ENCODE measurements at regions not wholly inside any gene's neighbourhood (a gene's known extent, or its start where the extent isn't known, plus 50 kb on each side); places are given as distances from the start of the nearest gene placed in this dataset.

GRCh38 chr15:87267798-87268197 lies 988.7 kb downstream of the NTRK3 start:
- Histone ChIP-seq H3K9me3 (ENCODE audit: insufficient read depth in 2 of 2, low read depth in 1 of 2, low read length in 1 of 2) (no peaks in the 10 kb centered on the region), H3K27me3 (replicated peaks in 1 of 4; ENCODE audit: control insufficient read depth in 3 of 4, extremely low read depth in 1 of 4, insufficient read depth in 3 of 4, low read length in 3 of 4) (no peaks in the 10 kb centered on the region), H3K18ac (ENCODE audit: extremely low read depth, low read length) (no peak overlapping the region), H2AFZ (ENCODE audit: low read length) (no peak overlapping the region), H3K14ac (ENCODE audit: insufficient read length) (no peak overlapping the region), H3K4me3 (ENCODE audit: extremely low read depth in 1 of 4, insufficient read depth in 2 of 4, low read depth in 3 of 4, low read length in 4 of 4) (no peak overlapping the region), H3K4ac (replicated peaks; ENCODE audit: insufficient read length, low read depth, low read length) (no peak overlapping the region), H2BK5ac (ENCODE audit: low read depth, low read length) (no peak overlapping the region), H3K23ac (ENCODE audit: insufficient read length) (no peak overlapping the region), H3K56ac (replicated peaks; ENCODE audit: insufficient read length, low read depth, low read length) (no peak overlapping the region), H3K79me2 (ENCODE audit: control insufficient read depth in 1 of 2, insufficient read depth in 2 of 2, low read length in 2 of 2) (no peaks in the 10 kb centered on the region), H4K91ac (replicated peaks; ENCODE audit: insufficient read length, low read length) (no peak overlapping the region), H2BK120ac (replicated peaks; ENCODE audit: low read depth, low read length) (no peak overlapping the region), H3K4me1 (replicated peaks in 1 of 4; ENCODE audit: control insufficient read depth in 3 of 4, insufficient read depth in 4 of 4, low read length in 3 of 4) (peaks cover 0 to 6% (median 2%) of the 10 kb centered on the region in 4 experiments; a peak in 3 of 7 replicates), H2BK12ac (ENCODE audit: low read depth, low read length) (no peak overlapping the region), H2BK20ac (ENCODE audit: low read length) (no peak overlapping the region), H4K8ac (ENCODE audit: extremely low read depth, insufficient read depth, low read length) (no peak overlapping the region), H3K9ac (replicated peaks in 1 of 4; ENCODE audit: extremely low read depth in 1 of 4, low read depth in 3 of 4, low read length in 3 of 4) (no peak overlapping the region), H3K36me3 (ENCODE audit: control insufficient read depth in 2 of 4, insufficient read depth in 4 of 4, low read length in 3 of 4) (no peaks in the 10 kb centered on the region), H2BK15ac (ENCODE audit: low read length) (no peak overlapping the region), H3K23me2 (ENCODE audit: low read depth, low read length) (no peaks in the 10 kb centered on the region), H4K20me1 (replicated peaks in 1 of 2; ENCODE audit: control insufficient read depth in 1 of 2, insufficient read depth in 2 of 2, low read length in 2 of 2) (no peaks in the 10 kb centered on the region), H4K5ac (ENCODE audit: insufficient read length, low read depth, low read length) (no peak overlapping the region), H2AK5ac (ENCODE audit: low read depth, low read length) (no peak overlapping the region), H3K79me1 (ENCODE audit: low read depth, low read length) (no peaks in the 10 kb centered on the region), H3K4me2 (ENCODE audit: insufficient read depth in 1 of 2, low read depth in 2 of 2, low read length in 2 of 2) (no peak overlapping the region), H3K27ac (ENCODE audit: low read depth, low read length) (no peak overlapping the region)
- TF ChIP-seq SUZ12 (IDR thresholded peaks at IDR 0.05; ENCODE audit: low read length) (no peak), FOSL1 (IDR thresholded peaks at IDR 0.05; ENCODE audit: insufficient read depth, low read depth, low read length) (no peak), SP4 (IDR thresholded peaks at IDR 0.05; ENCODE audit: low read length) (no peak), TAF1 (IDR thresholded peaks at IDR 0.05; ENCODE audit: low read depth, low read length) (no peak), HDAC2 (IDR thresholded peaks at IDR 0.05; ENCODE audit: borderline replicate concordance in 1 of 2, low read depth in 2 of 2, low read length in 2 of 2) (no peak), EP300 (IDR thresholded peaks at IDR 0.05; ENCODE audit: borderline replicate concordance in 1 of 2, low read depth in 2 of 2, low read length in 2 of 2) (no peak), SIN3A (conservative IDR thresholded peaks at IDR 0.05 in 1 of 2, IDR thresholded peaks at IDR 0.05 in 1 of 2; ENCODE audit: low read depth in 1 of 2, low read length in 2 of 2) (no peak), SIX5 (IDR thresholded peaks at IDR 0.05; ENCODE audit: low read depth, low read length) (no peak), NANOG (IDR thresholded peaks at IDR 0.05; ENCODE audit: insufficient read depth, low read depth, low read length, poor library complexity, severe bottlenecking) (no peak), PHF8 (conservative IDR thresholded peaks at IDR 0.05; ENCODE audit: low read depth, low read length) (no peak)
- no peak for DNase-seq (ENCODE audit: low read depth in 1 of 2, low spot score in 2 of 2)
- 94% methylated on average over 2 of the region's 2 CpGs; no CpG with 5 or more reads in 1 of the 2 experiments for WGBS, 2 experiments (ENCODE audit: extremely low coverage in 1 of 2, insufficient coverage in 1 of 2, insufficient read length in 1 of 2, insufficient replicate concordance in 2 of 2, low coverage in 1 of 2, low lambda C conversion rate in 2 of 2, missing lambda C conversion rate in 1 of 2)
- POLR2A ChIA-PET (ENCODE audit: partially characterized antibody): no interaction called here
- FAIRE-seq: no peak
- CTCF ChIA-PET (ENCODE audit: partially characterized antibody): no interaction called here
